Keratinocyte (primary cell): ENCODE measurements at regions not wholly inside any gene's neighbourhood (a gene's known extent, or its start where the extent isn't known, plus 50 kb on each side); places are given as distances from the start of the nearest gene placed in this dataset.

Experiments used
- DNase-seq: peaks from one replicate; pipeline ENCODE4 v3.0.0-alpha.2; 2011; ENCODE audit warnings: low read depth, missing footprints, low spot score
- FAIRE-seq: peaks from 2 replicates; lab custom pipeline; 2011; peaks lifted over from hg19 to GRCh38; lab: Jason Lieb, UNC
- H2AFZ ChIP-seq: 2 replicates; pipeline ENCODE4 v1.6.0; 2012; ENCODE audit warnings: low read length, control low read depth, inconsistent platforms; ENCODE audit not compliant: control insufficient read depth
- H3K27ac ChIP-seq: 2 replicates; pipeline ENCODE4 v1.5.1; 2011; ENCODE audit warnings: low read length; ENCODE audit not compliant: control insufficient read depth, insufficient read depth
- H3K27me3 ChIP-seq: 3 replicates; pipeline ENCODE4 v1.6.0; 2011; ENCODE audit warnings: low read length; ENCODE audit not compliant: control insufficient read depth, insufficient read depth; ENCODE audit errors: extremely low read depth
- H3K36me3 ChIP-seq, 2 experiments: 2 replicates in 1 of 2; 3 replicates in 1 of 2; pipeline ENCODE4 v1.5.1; 2011; ENCODE audit warnings: low read length in 2 of 2, mild to moderate bottlenecking in 1 of 2; ENCODE audit not compliant: control insufficient read depth in 2 of 2, insufficient read depth in 2 of 2; ENCODE audit errors: extremely low read depth in 1 of 2
- H3K4me1 ChIP-seq: 3 replicates; pipeline ENCODE4 v1.5.1; 2011; ENCODE audit warnings: low read length; ENCODE audit not compliant: control insufficient read depth, insufficient read depth; ENCODE audit errors: extremely low read depth
- H3K4me2 ChIP-seq: 3 replicates; pipeline ENCODE4 v1.6.0; 2011; ENCODE audit warnings: low read depth, low read length; ENCODE audit not compliant: control insufficient read depth, insufficient read depth; ENCODE audit errors: extremely low read depth
- H3K4me3 ChIP-seq, 3 experiments: fragments of 200-600 bp in 1 of 3; sonication (generic) in 1 of 3; 2 replicates in 2 of 3; 3 replicates in 1 of 3; pipeline ENCODE4 v1.5.1; 2011 to 2016; ENCODE audit warnings: low read length in 3 of 3, mild to moderate bottlenecking in 3 of 3, control low read depth in 2 of 3, inconsistent platforms in 1 of 3, low read depth in 1 of 3, mixed read lengths in 1 of 3, mixed run types in 1 of 3, moderate library complexity in 1 of 3; ENCODE audit not compliant: control insufficient read depth in 2 of 3, insufficient read depth in 2 of 3; ENCODE audit errors: extremely low read depth in 1 of 3
- H3K79me2 ChIP-seq: 2 replicates; pipeline ENCODE4 v1.6.0; 2012; ENCODE audit warnings: low read length; ENCODE audit not compliant: control insufficient read depth, insufficient read depth
- H3K9ac ChIP-seq: 3 replicates; pipeline ENCODE4 v1.6.0; 2011; ENCODE audit warnings: low read length; ENCODE audit not compliant: control insufficient read depth, insufficient read depth; ENCODE audit errors: extremely low read depth
- H3K9me1 ChIP-seq: 3 replicates; pipeline ENCODE4 v1.6.0; 2011; ENCODE audit warnings: low read length; ENCODE audit not compliant: control insufficient read depth, insufficient read depth; ENCODE audit errors: extremely low read depth
- H3K9me3 ChIP-seq: 2 replicates; pipeline ENCODE4 v1.5.1; 2012; ENCODE audit warnings: low read depth, low read length; ENCODE audit not compliant: control insufficient read depth
- H4K20me1 ChIP-seq: 3 replicates; pipeline ENCODE4 v1.6.0; 2011; ENCODE audit warnings: low read length; ENCODE audit not compliant: control insufficient read depth, insufficient read depth; ENCODE audit errors: extremely low read depth
- CTCF ChIP-seq, 3 experiments: IDR thresholded peaks in 1 of 3; conservative IDR thresholded peaks in 1 of 3; optimal IDR thresholded peaks in 1 of 3; 2 replicates in 2 of 3; 3 replicates in 1 of 3; pipeline versions ENCODE3 to v1.5.1; 2011; ENCODE audit warnings: low read length in 3 of 3, mild to moderate bottlenecking in 3 of 3, moderate library complexity in 2 of 3, control low read depth in 1 of 3, inconsistent platforms in 1 of 3; ENCODE audit not compliant: insufficient read depth in 2 of 3; ENCODE audit errors: extremely low read depth in 1 of 3
- EZH2 ChIP-seq: IDR thresholded peaks from one replicate; pipeline ENCODE4 v1.6.1; 2012; ENCODE audit warnings: inconsistent platforms, mild to moderate bottlenecking, low read length, moderate library complexity
- dilution Hi-C: fragments of 300-500 bp; cut with MboI; formaldehyde crosslinking; loops from one replicate; pipeline ENCODE4 v1.7.0; 2020; ENCODE audit warnings: low sequenced_read_pairs; ENCODE audit not compliant: extremely low pct_ligation_motif_present

GRCh38 chr13:33918199-33918932 lies 100.4 kb downstream of the RFC3 start:
- no peaks in the 10 kb centered on the region for H3K79me2 ChIP-seq
- H2AFZ ChIP-seq: peak overlapping the region; percentile 16
- peak; percentile 4 for DNase-seq
- TF ChIP-seq CTCF (optimal IDR thresholded peaks at IDR 0.05 in 1 of 3, IDR thresholded peaks at IDR 0.05 in 1 of 3, conservative IDR thresholded peaks at IDR 0.05 in 1 of 3; ENCODE audit: extremely low read depth in 1 of 3, insufficient read depth in 2 of 3, low read length in 3 of 3) (no peak), EZH2 (no peak)
- H3K9me1 ChIP-seq: no peaks in the 10 kb centered on the region
- no peaks in the 10 kb centered on the region for H3K27me3 ChIP-seq
- no peak overlapping the region for H3K27ac ChIP-seq
- dilution Hi-C loops: no loop called here
- FAIRE-seq: peak; percentile 78
- H3K4me2 ChIP-seq: peak overlapping the region; percentile 8
- H3K4me1 ChIP-seq: peaks cover 8% of the 10 kb centered on the region
- H3K36me3 ChIP-seq: no peaks in the 10 kb centered on the region
- no peak overlapping the region for H3K9ac ChIP-seq
- H4K20me1 ChIP-seq: no peaks in the 10 kb centered on the region
- H3K9me3 ChIP-seq: no peaks in the 10 kb centered on the region
- no peak overlapping the region for H3K4me3 ChIP-seq

GRCh38 chr13:33919120-33919519 lies 101.2 kb downstream of the RFC3 start:
- FAIRE-seq (no peak), DNase-seq (no peak)
- Histone ChIP-seq H3K9me1 (no peaks in the 10 kb centered on the region), H3K79me2 (no peaks in the 10 kb centered on the region), H3K27ac (no peak overlapping the region), H3K9me3 (no peaks in the 10 kb centered on the region), H4K20me1 (no peaks in the 10 kb centered on the region), H3K4me2 (peak overlapping the region; percentile 8), H3K4me3 (no peak overlapping the region), H3K4me1 (peaks cover 8% of the 10 kb centered on the region), H3K36me3 (no peaks in the 10 kb centered on the region), H3K9ac (no peak overlapping the region), H3K27me3 (no peaks in the 10 kb centered on the region), H2AFZ (no peak overlapping the region)
- no peak for TF ChIP-seq CTCF (optimal IDR thresholded peaks at IDR 0.05 in 1 of 3, IDR thresholded peaks at IDR 0.05 in 1 of 3, conservative IDR thresholded peaks at IDR 0.05 in 1 of 3; ENCODE audit: extremely low read depth in 1 of 3, insufficient read depth in 2 of 3, low read length in 3 of 3)
- no peak for TF ChIP-seq EZH2
- dilution Hi-C loops: no loop called here
